ENCODE measurements at regions not wholly inside any gene's neighbourhood (a gene's known extent, or its start where the extent isn't known, plus 50 kb on each side); places are given as distances from the start of the nearest gene placed in this dataset.

DNA sequence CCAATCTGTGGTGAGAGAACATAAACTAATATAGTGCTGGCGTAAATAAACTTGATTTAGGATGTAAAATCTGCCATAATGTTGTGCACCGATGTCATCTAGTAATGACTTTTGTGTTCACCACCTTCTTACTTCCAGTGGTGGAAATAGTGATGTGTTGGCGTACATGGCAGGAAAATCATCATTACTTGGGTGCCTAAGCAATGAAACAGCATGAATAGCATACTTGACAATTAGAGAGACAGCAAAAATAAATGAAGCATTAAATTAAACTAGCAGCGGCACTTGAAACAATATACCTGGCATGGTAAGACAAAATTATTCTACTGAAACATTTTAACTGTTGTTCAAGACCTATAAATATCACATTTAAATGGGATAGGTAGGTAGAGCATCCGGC, 73.2 kb upstream of the DSC1 start:
- Histone ChIP-seq H3K4me3 (ENCODE audit: low read depth, low read length) (no peak overlapping the region), H3K4me2 (ENCODE audit: low read length) (no peak overlapping the region), H3K18ac (ENCODE audit: low read length) (no peak overlapping the region), H3K14ac (ENCODE audit: low read length) (no peak overlapping the region), H3K9me3 (ENCODE audit: insufficient read depth, low read depth, low read length) (no peaks in the 10 kb centered on the region), H3K23ac (ENCODE audit: low read length) (no peak overlapping the region), H3K27ac (ENCODE audit: low read depth, low read length) (no peak overlapping the region), H3K79me2 (ENCODE audit: control insufficient read depth, insufficient read depth, low read length, poor library complexity) (peaks cover 3% of the 10 kb centered on the region), H3K79me1 (ENCODE audit: low read length) (peaks cover 4% of the 10 kb centered on the region), H4K91ac (ENCODE audit: low read depth, low read length) (no peak overlapping the region), H2BK120ac (ENCODE audit: insufficient read depth, low read length, poor library complexity) (no peak overlapping the region), H2AFZ (ENCODE audit: insufficient read depth, low read length, poor library complexity) (no peak overlapping the region), H4K8ac (ENCODE audit: low read depth, low read length) (no peak overlapping the region), H2BK12ac (ENCODE audit: low read length) (no peak overlapping the region), H3K9ac (ENCODE audit: low read length) (no peak overlapping the region), H4K12ac (ENCODE audit: low read depth, low read length) (no peak overlapping the region), H3K27me3 (ENCODE audit: insufficient read depth, low read length) (no peaks in the 10 kb centered on the region), H3K4me1 (ENCODE audit: control insufficient read depth in 1 of 2, insufficient read depth in 2 of 2, low read length in 2 of 2) (peaks cover 4% of the 10 kb centered on the region in 2 experiments), H2BK5ac (ENCODE audit: low read depth, low read length, poor library complexity) (no peak overlapping the region), H3K36me3 (ENCODE audit: control insufficient read depth in 1 of 2, insufficient read depth in 2 of 2, low read length in 2 of 2) (no peaks in the 10 kb centered on the region), H2AK5ac (ENCODE audit: low read length) (no peak overlapping the region), H3K4ac (ENCODE audit: low read depth, low read length) (no peak overlapping the region)
- peak; percentile 10 to 62 for DNase-seq
- no CpG with 5 or more reads among the region's 5 CpGs for WGBS (ENCODE audit: extremely low coverage, insufficient coverage, insufficient read length)

DNA sequence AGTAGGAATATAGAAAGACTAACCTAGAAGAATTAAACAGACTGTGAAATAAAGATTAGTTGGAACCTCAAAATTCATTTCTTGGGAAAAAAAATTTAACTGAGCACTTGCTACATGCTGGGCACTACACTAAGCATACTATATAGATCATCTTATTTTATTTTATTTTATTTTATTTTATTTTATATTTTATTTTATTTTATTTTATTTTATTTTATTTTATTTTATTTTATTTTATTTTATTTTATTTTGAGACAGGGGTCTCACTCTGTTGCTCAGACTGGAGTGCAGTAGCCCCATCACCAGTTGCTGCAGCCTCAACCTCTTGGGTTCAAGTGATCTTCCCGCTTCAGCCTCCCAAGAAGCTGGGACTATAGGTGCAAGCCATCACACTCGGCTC, 74.5 kb upstream of the DSC1 start:
- Histone ChIP-seq H3K79me1 (ENCODE audit: low read length) (peaks cover 5% of the 10 kb centered on the region), H3K9ac (ENCODE audit: low read length) (no peak overlapping the region), H2AFZ (ENCODE audit: insufficient read depth, low read length, poor library complexity) (no peak overlapping the region), H3K27me3 (ENCODE audit: insufficient read depth, low read length) (no peaks in the 10 kb centered on the region), H3K4me2 (ENCODE audit: low read length) (no peak overlapping the region), H4K8ac (ENCODE audit: low read depth, low read length) (no peak overlapping the region), H3K23ac (ENCODE audit: low read length) (no peak overlapping the region), H3K18ac (ENCODE audit: low read length) (no peak overlapping the region), H3K27ac (ENCODE audit: low read depth, low read length) (no peak overlapping the region), H4K91ac (ENCODE audit: low read depth, low read length) (no peak overlapping the region), H4K12ac (ENCODE audit: low read depth, low read length) (no peak overlapping the region), H3K4me1 (ENCODE audit: control insufficient read depth in 1 of 2, insufficient read depth in 2 of 2, low read length in 2 of 2) (peaks cover 4% of the 10 kb centered on the region in 2 experiments), H2AK5ac (ENCODE audit: low read length) (peak overlapping the region; percentile 37), H3K36me3 (ENCODE audit: control insufficient read depth in 1 of 2, insufficient read depth in 2 of 2, low read length in 2 of 2) (no peaks in the 10 kb centered on the region), H2BK12ac (ENCODE audit: low read length) (no peak overlapping the region), H3K79me2 (ENCODE audit: control insufficient read depth, insufficient read depth, low read length, poor library complexity) (peaks cover 3% of the 10 kb centered on the region), H3K9me3 (ENCODE audit: insufficient read depth, low read depth, low read length) (no peaks in the 10 kb centered on the region), H2BK120ac (ENCODE audit: insufficient read depth, low read length, poor library complexity) (peak overlapping the region; percentile 33), H2BK5ac (ENCODE audit: low read depth, low read length, poor library complexity) (no peak overlapping the region), H3K14ac (ENCODE audit: low read length) (no peak overlapping the region), H3K4me3 (ENCODE audit: low read depth, low read length) (no peak overlapping the region), H3K4ac (ENCODE audit: low read depth, low read length) (no peak overlapping the region)
- WGBS (ENCODE audit: extremely low coverage, insufficient coverage, insufficient read length): no CpG with 5 or more reads among the region's 2 CpGs
- DNase-seq: no peak

DNA sequence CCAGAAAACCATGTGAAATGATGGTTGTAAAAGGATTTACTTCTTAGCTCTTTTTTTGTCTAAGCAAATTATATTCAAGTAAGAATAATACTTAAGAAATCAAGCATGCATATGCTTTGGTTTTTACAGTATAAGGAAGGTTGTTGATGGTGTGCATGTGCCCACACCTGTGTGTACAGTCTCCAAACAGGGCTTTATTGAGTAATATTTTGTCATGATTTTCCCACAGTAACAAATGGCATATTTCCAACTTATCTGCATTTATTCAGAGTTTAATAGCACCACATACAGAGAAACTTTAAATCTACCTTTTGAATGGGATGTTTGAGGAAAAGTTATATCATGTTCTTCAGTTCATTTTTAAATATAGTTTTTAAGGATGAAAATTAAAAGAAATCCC, 76.5 kb upstream of the DSG1 start:
- Histone ChIP-seq H4K12ac (ENCODE audit: low read depth, low read length) (no peak overlapping the region), H3K4me2 (ENCODE audit: low read length) (no peak overlapping the region), H2BK12ac (ENCODE audit: low read length) (no peak overlapping the region)

GRCh38 chr18:31241900-31242409, 76.0 kb upstream of the DSG1 start:
- no peak overlapping the region for H2AK5ac ChIP-seq (ENCODE audit: low read length)
- no peak overlapping the region for H2BK120ac ChIP-seq (ENCODE audit: insufficient read depth, low read length, poor library complexity)
- no peak overlapping the region for H3K4me3 ChIP-seq (ENCODE audit: low read depth, low read length)
- H3K27me3 ChIP-seq (ENCODE audit: insufficient read depth, low read length): no peaks in the 10 kb centered on the region
- peaks cover 13 to 17% of the 10 kb centered on the region in 2 experiments for H3K4me1 ChIP-seq (ENCODE audit: control insufficient read depth in 1 of 2, insufficient read depth in 2 of 2, low read length in 2 of 2)
- H3K18ac ChIP-seq (ENCODE audit: low read length): no peak overlapping the region
- peak overlapping the region; percentile 38 for H3K27ac ChIP-seq (ENCODE audit: low read depth, low read length)
- no peak overlapping the region for H3K4ac ChIP-seq (ENCODE audit: low read depth, low read length)
- H3K23ac ChIP-seq (ENCODE audit: low read length): no peak overlapping the region
- H3K9me3 ChIP-seq (ENCODE audit: insufficient read depth, low read depth, low read length): no peaks in the 10 kb centered on the region
- no peaks in the 10 kb centered on the region for H3K36me3 ChIP-seq (ENCODE audit: control insufficient read depth in 1 of 2, insufficient read depth in 2 of 2, low read length in 2 of 2)
- peak; percentile 86 to 98 for DNase-seq
- H2BK12ac ChIP-seq (ENCODE audit: low read length): no peak overlapping the region
- H4K91ac ChIP-seq (ENCODE audit: low read depth, low read length): no peak overlapping the region
- no peak overlapping the region for H3K14ac ChIP-seq (ENCODE audit: low read length)
- no peak overlapping the region for H3K4me2 ChIP-seq (ENCODE audit: low read length)
- WGBS (ENCODE audit: extremely low coverage, insufficient coverage, insufficient read length): no CpG with 5 or more reads among the region's 2 CpGs
- no peak overlapping the region for H4K8ac ChIP-seq (ENCODE audit: low read depth, low read length)
- H3K79me1 ChIP-seq (ENCODE audit: low read length): peaks cover 20% of the 10 kb centered on the region
- no peak overlapping the region for H2BK5ac ChIP-seq (ENCODE audit: low read depth, low read length, poor library complexity)
- H3K79me2 ChIP-seq (ENCODE audit: control insufficient read depth, insufficient read depth, low read length, poor library complexity): peaks cover 3% of the 10 kb centered on the region
- no peak overlapping the region for H2AFZ ChIP-seq (ENCODE audit: insufficient read depth, low read length, poor library complexity)
- no peak overlapping the region for H3K9ac ChIP-seq (ENCODE audit: low read length)
- no peak overlapping the region for H4K12ac ChIP-seq (ENCODE audit: low read depth, low read length)

More for the DNA sequence above, 76.5 kb upstream of the DSG1 start:
- no peak overlapping the region for H2AFZ ChIP-seq (ENCODE audit: insufficient read depth, low read length, poor library complexity)
- no peaks in the 10 kb centered on the region for H3K27me3 ChIP-seq (ENCODE audit: insufficient read depth, low read length)
- no peak for DNase-seq
- no peak overlapping the region for H3K14ac ChIP-seq (ENCODE audit: low read length)
- H3K9ac ChIP-seq (ENCODE audit: low read length): no peak overlapping the region
- no peak overlapping the region for H3K27ac ChIP-seq (ENCODE audit: low read depth, low read length)
- peaks cover 8 to 14% of the 10 kb centered on the region in 2 experiments for H3K4me1 ChIP-seq (ENCODE audit: control insufficient read depth in 1 of 2, insufficient read depth in 2 of 2, low read length in 2 of 2)
- no peak overlapping the region for H2AK5ac ChIP-seq (ENCODE audit: low read length)
- peaks cover 18% of the 10 kb centered on the region for H3K79me1 ChIP-seq (ENCODE audit: low read length)
- no peak overlapping the region for H3K18ac ChIP-seq (ENCODE audit: low read length)
- H3K23ac ChIP-seq (ENCODE audit: low read length): no peak overlapping the region
- no peak overlapping the region for H4K8ac ChIP-seq (ENCODE audit: low read depth, low read length)
- no peaks in the 10 kb centered on the region for H3K9me3 ChIP-seq (ENCODE audit: insufficient read depth, low read depth, low read length)
- peak overlapping the region; percentile 95 for H2BK120ac ChIP-seq (ENCODE audit: insufficient read depth, low read length, poor library complexity)
- peaks cover 3% of the 10 kb centered on the region for H3K79me2 ChIP-seq (ENCODE audit: control insufficient read depth, insufficient read depth, low read length, poor library complexity)
- no peaks in the 10 kb centered on the region for H3K36me3 ChIP-seq (ENCODE audit: control insufficient read depth in 1 of 2, insufficient read depth in 2 of 2, low read length in 2 of 2)
- no peak overlapping the region for H4K91ac ChIP-seq (ENCODE audit: low read depth, low read length)
- no peak overlapping the region for H3K4ac ChIP-seq (ENCODE audit: low read depth, low read length)
- H2BK5ac ChIP-seq (ENCODE audit: low read depth, low read length, poor library complexity): no peak overlapping the region
- H3K4me3 ChIP-seq (ENCODE audit: low read depth, low read length): no peak overlapping the region
